ENCODE measurements at regions not wholly inside any gene's neighbourhood (a gene's known extent, or its start where the extent isn't known, plus 50 kb on each side); places are given as distances from the start of the nearest gene placed in this dataset.

DNA sequence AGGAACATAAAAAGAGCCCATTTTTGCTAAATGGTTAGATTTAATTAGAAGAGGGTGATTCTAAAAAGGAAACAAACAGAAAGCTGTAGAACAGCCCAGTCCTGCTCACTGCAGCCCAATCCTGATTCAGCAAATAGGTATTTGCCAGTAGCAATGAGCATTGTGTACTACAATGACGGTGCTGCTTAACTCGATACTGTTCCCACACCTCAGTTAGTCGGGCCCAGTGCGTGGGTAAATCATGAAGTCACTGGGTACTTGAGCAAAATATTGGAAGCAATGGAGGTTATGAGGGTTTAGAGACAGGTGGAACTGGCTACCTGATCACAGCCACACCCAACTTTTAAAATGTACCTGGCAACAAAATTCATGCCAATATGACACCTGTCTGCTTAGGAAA lies 101.5 kb upstream of the ADGRL2 start:
- Histone ChIP-seq H3K27ac (ENCODE audit: low read length) (no peak overlapping the region), H3K9me2 (replicated peaks; ENCODE audit: insufficient read depth, low read length) (no peaks in the 10 kb centered on the region), H3F3A (ENCODE audit: insufficient read depth, low read length) (no peaks in the 10 kb centered on the region), H3K4me1 (ENCODE audit: low read length) (no peaks in the 10 kb centered on the region), H3K9ac (ENCODE audit: low read length) (no peak overlapping the region), H3K9me3 (replicated peaks; ENCODE audit: insufficient read depth, low read length) (no peaks in the 10 kb centered on the region), H4K20me1 (ENCODE audit: insufficient read depth, low read length) (no peaks in the 10 kb centered on the region), H3K27me3 (replicated peaks; ENCODE audit: insufficient read depth, low read length) (no peaks in the 10 kb centered on the region), H3K79me2 (ENCODE audit: low read length) (no peaks in the 10 kb centered on the region), H2AFZ (ENCODE audit: low read length) (no peak overlapping the region), H3K36me3 (replicated peaks; ENCODE audit: insufficient read depth, low read length) (no peaks in the 10 kb centered on the region), H3K4me2 (ENCODE audit: low read depth, low read length) (no peak overlapping the region), H3K4me3 (ENCODE audit: low read length) (no peak overlapping the region)
- no peak for TF ChIP-seq EZH2phosphoT487 (IDR thresholded peaks at IDR 0.05; ENCODE audit: low read length)
- no peak for TF ChIP-seq EZH2 (optimal IDR thresholded peaks at IDR 0.05; ENCODE audit: low read depth, low read length)
- TF ChIP-seq, protein P1, sequence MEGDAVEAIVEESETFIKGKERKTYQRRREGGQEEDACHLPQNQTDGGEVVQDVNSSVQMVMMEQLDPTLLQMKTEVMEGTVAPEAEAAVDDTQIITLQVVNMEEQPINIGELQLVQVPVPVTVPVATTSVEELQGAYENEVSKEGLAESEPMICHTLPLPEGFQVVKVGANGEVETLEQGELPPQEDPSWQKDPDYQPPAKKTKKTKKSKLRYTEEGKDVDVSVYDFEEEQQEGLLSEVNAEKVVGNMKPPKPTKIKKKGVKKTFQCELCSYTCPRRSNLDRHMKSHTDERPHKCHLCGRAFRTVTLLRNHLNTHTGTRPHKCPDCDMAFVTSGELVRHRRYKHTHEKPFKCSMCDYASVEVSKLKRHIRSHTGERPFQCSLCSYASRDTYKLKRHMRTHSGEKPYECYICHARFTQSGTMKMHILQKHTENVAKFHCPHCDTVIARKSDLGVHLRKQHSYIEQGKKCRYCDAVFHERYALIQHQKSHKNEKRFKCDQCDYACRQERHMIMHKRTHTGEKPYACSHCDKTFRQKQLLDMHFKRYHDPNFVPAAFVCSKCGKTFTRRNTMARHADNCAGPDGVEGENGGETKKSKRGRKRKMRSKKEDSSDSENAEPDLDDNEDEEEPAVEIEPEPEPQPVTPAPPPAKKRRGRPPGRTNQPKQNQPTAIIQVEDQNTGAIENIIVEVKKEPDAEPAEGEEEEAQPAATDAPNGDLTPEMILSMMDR (IDR thresholded peaks at IDR 0.05; ENCODE audit: low read length), result no peak
- DNase-seq, result no peak

DNA sequence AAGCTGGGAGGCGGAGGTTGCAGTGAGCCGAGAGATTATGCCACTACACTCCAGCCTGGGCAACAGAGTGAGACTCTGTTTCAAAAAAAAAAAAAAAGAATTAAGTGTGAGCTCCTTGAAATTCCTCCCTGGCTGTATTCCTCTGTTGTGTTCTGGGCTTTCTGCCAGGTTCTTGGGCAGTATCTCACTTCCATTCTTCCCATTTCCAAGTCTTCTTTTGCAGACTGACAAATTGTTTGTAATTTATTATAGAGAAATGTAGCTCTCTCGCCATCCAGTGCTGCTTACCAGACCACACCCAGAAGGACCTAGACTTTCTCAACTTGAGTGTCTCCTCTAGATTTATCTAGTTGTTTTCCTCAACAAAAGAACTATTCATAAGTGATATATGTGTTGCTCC lies 105.0 kb upstream of the ADGRL2 start:
- Histone ChIP-seq H3K9me2 (replicated peaks; ENCODE audit: insufficient read depth, low read length) (no peaks in the 10 kb centered on the region), H3K36me3 (replicated peaks; ENCODE audit: insufficient read depth, low read length) (no peaks in the 10 kb centered on the region), H3K9ac (ENCODE audit: low read length) (no peak overlapping the region), H3K27ac (ENCODE audit: low read length) (no peak overlapping the region), H3K4me3 (ENCODE audit: low read length) (no peak overlapping the region), H3K4me1 (ENCODE audit: low read length) (no peaks in the 10 kb centered on the region), H3K27me3 (replicated peaks; ENCODE audit: insufficient read depth, low read length) (no peaks in the 10 kb centered on the region), H4K20me1 (ENCODE audit: insufficient read depth, low read length) (no peaks in the 10 kb centered on the region), H3K9me3 (replicated peaks; ENCODE audit: insufficient read depth, low read length) (no peaks in the 10 kb centered on the region), H2AFZ (ENCODE audit: low read length) (no peak overlapping the region), H3K79me2 (ENCODE audit: low read length) (no peaks in the 10 kb centered on the region), H3F3A (ENCODE audit: insufficient read depth, low read length) (no peaks in the 10 kb centered on the region), H3K4me2 (ENCODE audit: low read depth, low read length) (no peak overlapping the region)
- TF ChIP-seq EZH2phosphoT487 (IDR thresholded peaks at IDR 0.05; ENCODE audit: low read length) (no peak), EZH2 (optimal IDR thresholded peaks at IDR 0.05; ENCODE audit: low read depth, low read length) (no peak)
- TF ChIP-seq, protein P1 (IDR thresholded peaks at IDR 0.05; ENCODE audit: low read length), result no peak
- no peak for DNase-seq

DNA sequence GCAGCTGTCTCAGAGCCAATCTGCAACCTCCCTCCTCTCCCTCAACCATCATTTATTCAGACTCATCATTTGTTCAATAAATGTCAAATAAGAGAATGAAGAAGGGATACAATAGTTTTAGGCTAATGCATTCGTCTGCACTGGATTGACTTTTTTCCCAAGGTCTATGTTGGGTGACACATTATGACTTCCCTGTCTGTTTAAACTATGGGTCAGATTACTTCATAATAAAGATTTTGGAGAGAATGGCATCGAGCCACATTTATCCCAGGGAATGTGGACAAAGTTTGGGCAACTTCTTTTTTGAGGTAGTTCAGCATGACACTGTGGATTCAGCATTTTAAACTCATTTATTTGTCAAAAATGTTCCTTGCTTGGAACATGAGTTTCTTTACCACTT lies 107.4 kb upstream of the ADGRL2 start:
- no peaks in the 10 kb centered on the region for H3K9me3 ChIP-seq (replicated peaks; ENCODE audit: insufficient read depth, low read length)
- no peak overlapping the region for H3K27ac ChIP-seq (ENCODE audit: low read length)
- no peaks in the 10 kb centered on the region for H3K36me3 ChIP-seq (replicated peaks; ENCODE audit: insufficient read depth, low read length)
- no peak for DNase-seq
- no peaks in the 10 kb centered on the region for H3K9me2 ChIP-seq (replicated peaks; ENCODE audit: insufficient read depth, low read length)
- H3K27me3 ChIP-seq (replicated peaks; ENCODE audit: insufficient read depth, low read length), result no peaks in the 10 kb centered on the region
- no peak overlapping the region for H3K4me2 ChIP-seq (ENCODE audit: low read depth, low read length)
- TF ChIP-seq EZH2 (optimal IDR thresholded peaks at IDR 0.05; ENCODE audit: low read depth, low read length), result no peak
- TF ChIP-seq, protein P1 (IDR thresholded peaks at IDR 0.05; ENCODE audit: low read length), result no peak
- TF ChIP-seq EZH2phosphoT487 (IDR thresholded peaks at IDR 0.05; ENCODE audit: low read length), result no peak
- no peaks in the 10 kb centered on the region for H3K4me1 ChIP-seq (ENCODE audit: low read length)
- H4K20me1 ChIP-seq (ENCODE audit: insufficient read depth, low read length), result no peaks in the 10 kb centered on the region
- no peaks in the 10 kb centered on the region for H3F3A ChIP-seq (ENCODE audit: insufficient read depth, low read length)
- no peak overlapping the region for H2AFZ ChIP-seq (ENCODE audit: low read length)
- no peak overlapping the region for H3K9ac ChIP-seq (ENCODE audit: low read length)
- no peaks in the 10 kb centered on the region for H3K79me2 ChIP-seq (ENCODE audit: low read length)
- H3K4me3 ChIP-seq (ENCODE audit: low read length), result no peak overlapping the region

Data from MM.1S (cell line).